ENCODE measurements at regions not wholly inside any gene's neighbourhood (a gene's known extent, or its start where the extent isn't known, plus 50 kb on each side); places are given as distances from the start of the nearest gene placed in this dataset.

GRCh38 chr4:156581282-156582063 is 390.1 kb downstream of the PDGFC start:
- Histone ChIP-seq H3K27me3 (ENCODE audit: control insufficient read depth in 5 of 5, insufficient read depth in 4 of 5, low read length in 5 of 5) (no peaks in the 10 kb centered on the region), H3K27ac (ENCODE audit: low read depth, low read length) (no peak overlapping the region), H3K4me1 (ENCODE audit: control insufficient read depth in 5 of 5, insufficient read depth in 5 of 5, low read length in 5 of 5) (peaks cover 0 to 6% (median 0%) of the 10 kb centered on the region in 5 donors), H3K9ac (ENCODE audit: low read length in 5 of 5) (no peak overlapping the region), H3K36me3 (ENCODE audit: control insufficient read depth in 5 of 5, insufficient read depth in 5 of 5, low read length in 5 of 5) (no peaks in the 10 kb centered on the region), H3K9me3 (ENCODE audit: control insufficient read depth in 5 of 5, low read length in 5 of 5) (no peaks in the 10 kb centered on the region), H3K4me3 (ENCODE audit: low read depth in 1 of 5, low read length in 5 of 5) (peak overlapping the region in 1 of 5 donors; percentile 33)

GRCh38 chr4:156578713-156579112 is 392.9 kb downstream of the PDGFC start:
- H3K4me3 ChIP-seq (ENCODE audit: low read depth in 1 of 5, low read length in 5 of 5) = no peak overlapping the region
- no peak overlapping the region for H3K27ac ChIP-seq (ENCODE audit: low read depth, low read length)
- no peaks in the 10 kb centered on the region for H3K27me3 ChIP-seq (ENCODE audit: control insufficient read depth in 5 of 5, insufficient read depth in 4 of 5, low read length in 5 of 5)
- no peaks in the 10 kb centered on the region for H3K9me3 ChIP-seq (ENCODE audit: control insufficient read depth in 5 of 5, low read length in 5 of 5)
- H3K9ac ChIP-seq (ENCODE audit: low read length in 5 of 5) = no peak overlapping the region
- no peaks in the 10 kb centered on the region for H3K36me3 ChIP-seq (ENCODE audit: control insufficient read depth in 5 of 5, insufficient read depth in 5 of 5, low read length in 5 of 5)
- peaks cover 0 to 9% (median 0%) of the 10 kb centered on the region in 5 donors for H3K4me1 ChIP-seq (ENCODE audit: control insufficient read depth in 5 of 5, insufficient read depth in 5 of 5, low read length in 5 of 5)

GRCh38 chr4:156578005-156578404 is 393.6 kb downstream of the PDGFC start:
- no peak overlapping the region for H3K27ac ChIP-seq (ENCODE audit: low read depth, low read length)
- no peaks in the 10 kb centered on the region for H3K27me3 ChIP-seq (ENCODE audit: control insufficient read depth in 5 of 5, insufficient read depth in 4 of 5, low read length in 5 of 5)
- no peak overlapping the region for H3K4me3 ChIP-seq (ENCODE audit: low read depth in 1 of 5, low read length in 5 of 5)
- no peak overlapping the region for H3K9ac ChIP-seq (ENCODE audit: low read length in 5 of 5)
- H3K36me3 ChIP-seq (ENCODE audit: control insufficient read depth in 5 of 5, insufficient read depth in 5 of 5, low read length in 5 of 5) = no peaks in the 10 kb centered on the region
- H3K4me1 ChIP-seq (ENCODE audit: control insufficient read depth in 5 of 5, insufficient read depth in 5 of 5, low read length in 5 of 5) = peaks cover 0 to 9% (median 0%) of the 10 kb centered on the region in 5 donors
- no peaks in the 10 kb centered on the region for H3K9me3 ChIP-seq (ENCODE audit: control insufficient read depth in 5 of 5, low read length in 5 of 5)

- H3K9ac ChIP-seq (ENCODE audit: low read length in 5 of 5) = no peak overlapping the region
- H3K4me1 ChIP-seq (ENCODE audit: control insufficient read depth in 5 of 5, insufficient read depth in 5 of 5, low read length in 5 of 5) = peaks cover 0 to 9% (median 0%) of the 10 kb centered on the region in 5 donors
- H3K9me3 ChIP-seq (ENCODE audit: control insufficient read depth in 5 of 5, low read length in 5 of 5) = no peaks in the 10 kb centered on the region
- H3K27ac ChIP-seq (ENCODE audit: low read depth, low read length) = no peak overlapping the region
- H3K27me3 ChIP-seq (ENCODE audit: control insufficient read depth in 5 of 5, insufficient read depth in 4 of 5, low read length in 5 of 5) = no peaks in the 10 kb centered on the region
- no peaks in the 10 kb centered on the region for H3K36me3 ChIP-seq (ENCODE audit: control insufficient read depth in 5 of 5, insufficient read depth in 5 of 5, low read length in 5 of 5)
- no peak overlapping the region for H3K4me3 ChIP-seq (ENCODE audit: low read depth in 1 of 5, low read length in 5 of 5)
Measured at GRCh38 chr4:156576946-156577345, 394.7 kb downstream of the PDGFC start.

GRCh38 chr4:156575430-156576073 is 396.0 kb downstream of the PDGFC start:
- Histone ChIP-seq H3K4me1 (ENCODE audit: control insufficient read depth in 5 of 5, insufficient read depth in 5 of 5, low read length in 5 of 5) (peaks cover 0 to 10% (median 5%) of the 10 kb centered on the region in 5 donors), H3K36me3 (ENCODE audit: control insufficient read depth in 5 of 5, insufficient read depth in 5 of 5, low read length in 5 of 5) (no peaks in the 10 kb centered on the region), H3K27me3 (ENCODE audit: control insufficient read depth in 5 of 5, insufficient read depth in 4 of 5, low read length in 5 of 5) (no peaks in the 10 kb centered on the region), H3K9ac (ENCODE audit: low read length in 5 of 5) (no peak overlapping the region), H3K27ac (ENCODE audit: low read depth, low read length) (no peak overlapping the region), H3K9me3 (ENCODE audit: control insufficient read depth in 5 of 5, low read length in 5 of 5) (no peaks in the 10 kb centered on the region), H3K4me3 (ENCODE audit: low read depth in 1 of 5, low read length in 5 of 5) (no peak overlapping the region)

- no peaks in the 10 kb centered on the region for H3K36me3 ChIP-seq (ENCODE audit: control insufficient read depth in 5 of 5, insufficient read depth in 5 of 5, low read length in 5 of 5)
- peak overlapping the region in 1 of 5 donors; percentile 40 for H3K4me3 ChIP-seq (ENCODE audit: low read depth in 1 of 5, low read length in 5 of 5)
- H3K27ac ChIP-seq (ENCODE audit: low read depth, low read length) = no peak overlapping the region
- H3K27me3 ChIP-seq (ENCODE audit: control insufficient read depth in 5 of 5, insufficient read depth in 4 of 5, low read length in 5 of 5) = no peaks in the 10 kb centered on the region
- H3K9ac ChIP-seq (ENCODE audit: low read length in 5 of 5) = no peak overlapping the region
- no peaks in the 10 kb centered on the region for H3K9me3 ChIP-seq (ENCODE audit: control insufficient read depth in 5 of 5, low read length in 5 of 5)
- H3K4me1 ChIP-seq (ENCODE audit: control insufficient read depth in 5 of 5, insufficient read depth in 5 of 5, low read length in 5 of 5) = peaks cover 0 to 10% (median 6%) of the 10 kb centered on the region in 5 donors
Measured at GRCh38 chr4:156571146-156571545, 400.5 kb downstream of the PDGFC start.

GRCh38 chr4:156569535-156569934 is 402.1 kb downstream of the PDGFC start:
- Histone ChIP-seq H3K4me1 (ENCODE audit: control insufficient read depth in 5 of 5, insufficient read depth in 5 of 5, low read length in 5 of 5) (peaks cover 0 to 9% (median 6%) of the 10 kb centered on the region in 5 donors), H3K4me3 (ENCODE audit: low read depth in 1 of 5, low read length in 5 of 5) (no peak overlapping the region), H3K27me3 (ENCODE audit: control insufficient read depth in 5 of 5, insufficient read depth in 4 of 5, low read length in 5 of 5) (no peaks in the 10 kb centered on the region), H3K36me3 (ENCODE audit: control insufficient read depth in 5 of 5, insufficient read depth in 5 of 5, low read length in 5 of 5) (no peaks in the 10 kb centered on the region), H3K27ac (ENCODE audit: low read depth, low read length) (no peak overlapping the region), H3K9ac (ENCODE audit: low read length in 5 of 5) (no peak overlapping the region), H3K9me3 (ENCODE audit: control insufficient read depth in 5 of 5, low read length in 5 of 5) (no peaks in the 10 kb centered on the region)

GRCh38 chr4:156568484-156568883 is 403.1 kb downstream of the PDGFC start:
- Histone ChIP-seq H3K4me3 (ENCODE audit: low read depth in 1 of 5, low read length in 5 of 5) (no peak overlapping the region), H3K27me3 (ENCODE audit: control insufficient read depth in 5 of 5, insufficient read depth in 4 of 5, low read length in 5 of 5) (no peaks in the 10 kb centered on the region), H3K9ac (ENCODE audit: low read length in 5 of 5) (no peak overlapping the region), H3K4me1 (ENCODE audit: control insufficient read depth in 5 of 5, insufficient read depth in 5 of 5, low read length in 5 of 5) (peaks cover 0 to 9% (median 6%) of the 10 kb centered on the region in 5 donors), H3K9me3 (ENCODE audit: control insufficient read depth in 5 of 5, low read length in 5 of 5) (no peaks in the 10 kb centered on the region), H3K27ac (ENCODE audit: low read depth, low read length) (no peak overlapping the region), H3K36me3 (ENCODE audit: control insufficient read depth in 5 of 5, insufficient read depth in 5 of 5, low read length in 5 of 5) (no peaks in the 10 kb centered on the region)

GRCh38 chr4:156568041-156568440 is 403.6 kb downstream of the PDGFC start:
- peaks cover 0 to 9% (median 6%) of the 10 kb centered on the region in 5 donors for H3K4me1 ChIP-seq (ENCODE audit: control insufficient read depth in 5 of 5, insufficient read depth in 5 of 5, low read length in 5 of 5)
- no peaks in the 10 kb centered on the region for H3K36me3 ChIP-seq (ENCODE audit: control insufficient read depth in 5 of 5, insufficient read depth in 5 of 5, low read length in 5 of 5)
- no peak overlapping the region for H3K9ac ChIP-seq (ENCODE audit: low read length in 5 of 5)
- no peaks in the 10 kb centered on the region for H3K27me3 ChIP-seq (ENCODE audit: control insufficient read depth in 5 of 5, insufficient read depth in 4 of 5, low read length in 5 of 5)
- H3K9me3 ChIP-seq (ENCODE audit: control insufficient read depth in 5 of 5, low read length in 5 of 5) = no peaks in the 10 kb centered on the region
- no peak overlapping the region for H3K27ac ChIP-seq (ENCODE audit: low read depth, low read length)
- H3K4me3 ChIP-seq (ENCODE audit: low read depth in 1 of 5, low read length in 5 of 5) = no peak overlapping the region

GRCh38 chr4:156560701-156561100 is 410.9 kb downstream of the PDGFC start:
- no peak overlapping the region for H3K27ac ChIP-seq (ENCODE audit: low read depth, low read length)
- H3K9ac ChIP-seq (ENCODE audit: low read length in 5 of 5) = no peak overlapping the region
- H3K9me3 ChIP-seq (ENCODE audit: control insufficient read depth in 5 of 5, low read length in 5 of 5) = peaks cover 0 to 2% (median 0%) of the 10 kb centered on the region in 5 donors
- no peaks in the 10 kb centered on the region for H3K36me3 ChIP-seq (ENCODE audit: control insufficient read depth in 5 of 5, insufficient read depth in 5 of 5, low read length in 5 of 5)
- H3K4me1 ChIP-seq (ENCODE audit: control insufficient read depth in 5 of 5, insufficient read depth in 5 of 5, low read length in 5 of 5) = no peaks in the 10 kb centered on the region
- no peaks in the 10 kb centered on the region for H3K27me3 ChIP-seq (ENCODE audit: control insufficient read depth in 5 of 5, insufficient read depth in 4 of 5, low read length in 5 of 5)
- no peak overlapping the region for H3K4me3 ChIP-seq (ENCODE audit: low read depth in 1 of 5, low read length in 5 of 5)
